ENCODE measurements at regions not wholly inside any gene's neighbourhood (a gene's known extent, or its start where the extent isn't known, plus 50 kb on each side); places are given as distances from the start of the nearest gene placed in this dataset.

GRCh38 chrX:128457674-128458073 lies 405.5 kb upstream of the ACTRT1 start:
- H3K9ac ChIP-seq: no peak overlapping the region
- no peaks in the 10 kb centered on the region for H3K4me1 ChIP-seq (ENCODE audit: low read depth, poor library complexity, severe bottlenecking)
- H3K4me2 ChIP-seq: no peak overlapping the region
- no peaks in the 10 kb centered on the region for H4K20me1 ChIP-seq (ENCODE audit: insufficient read depth)
- H3K4me3 ChIP-seq (IDR thresholded peaks at IDR 0.05; ENCODE audit: insufficient read depth, low read depth, low read length): no peak overlapping the region
- no peaks in the 10 kb centered on the region for H3K27me3 ChIP-seq (ENCODE audit: insufficient read depth, low read depth)
- no peak overlapping the region for H2AFZ ChIP-seq (ENCODE audit: low read depth)
- no peak overlapping the region for H3K27ac ChIP-seq
- TF ChIP-seq CTCF (conservative IDR thresholded peaks at IDR 0.05; ENCODE audit: low read depth, low read length): no peak
- H3K79me2 ChIP-seq (ENCODE audit: insufficient read depth, low read depth): no peaks in the 10 kb centered on the region
- no peaks in the 10 kb centered on the region for H3K36me3 ChIP-seq (ENCODE audit: insufficient read depth)

- Histone ChIP-seq H3K4me2 (no peak overlapping the region), H3K36me3 (ENCODE audit: insufficient read depth) (no peaks in the 10 kb centered on the region), H3K27ac (no peak overlapping the region), H3K4me3 (IDR thresholded peaks at IDR 0.05; ENCODE audit: insufficient read depth, low read depth, low read length) (no peak overlapping the region), H3K9ac (no peak overlapping the region), H2AFZ (ENCODE audit: low read depth) (no peak overlapping the region), H3K79me2 (ENCODE audit: insufficient read depth, low read depth) (no peaks in the 10 kb centered on the region), H3K27me3 (ENCODE audit: insufficient read depth, low read depth) (no peaks in the 10 kb centered on the region), H3K4me1 (ENCODE audit: low read depth, poor library complexity, severe bottlenecking) (no peaks in the 10 kb centered on the region), H4K20me1 (ENCODE audit: insufficient read depth) (no peaks in the 10 kb centered on the region)
- no peak for TF ChIP-seq CTCF (conservative IDR thresholded peaks at IDR 0.05; ENCODE audit: low read depth, low read length)
Observed at GRCh38 chrX:128439159-128439558, 387.0 kb upstream of the ACTRT1 start.

- no peaks in the 10 kb centered on the region for H3K27me3 ChIP-seq (ENCODE audit: insufficient read depth, low read depth)
- H3K79me2 ChIP-seq (ENCODE audit: insufficient read depth, low read depth): no peaks in the 10 kb centered on the region
- no peaks in the 10 kb centered on the region for H3K36me3 ChIP-seq (ENCODE audit: insufficient read depth)
- H3K27ac ChIP-seq: no peak overlapping the region
- H3K4me2 ChIP-seq: no peak overlapping the region
- no peak overlapping the region for H2AFZ ChIP-seq (ENCODE audit: low read depth)
- no peak overlapping the region for H3K9ac ChIP-seq
- H3K4me1 ChIP-seq (ENCODE audit: low read depth, poor library complexity, severe bottlenecking): no peaks in the 10 kb centered on the region
- TF ChIP-seq CTCF (conservative IDR thresholded peaks at IDR 0.05; ENCODE audit: low read depth, low read length): no peak
- H4K20me1 ChIP-seq (ENCODE audit: insufficient read depth): no peaks in the 10 kb centered on the region
- no peak overlapping the region for H3K4me3 ChIP-seq (IDR thresholded peaks at IDR 0.05; ENCODE audit: insufficient read depth, low read depth, low read length)
Observed at GRCh38 chrX:128438082-128438481, 385.9 kb upstream of the ACTRT1 start.

GRCh38 chrX:128436397-128437103 lies 384.3 kb upstream of the ACTRT1 start:
- H3K27me3 ChIP-seq (ENCODE audit: insufficient read depth, low read depth): no peaks in the 10 kb centered on the region
- no peak overlapping the region for H2AFZ ChIP-seq (ENCODE audit: low read depth)
- no peaks in the 10 kb centered on the region for H3K4me1 ChIP-seq (ENCODE audit: low read depth, poor library complexity, severe bottlenecking)
- no peaks in the 10 kb centered on the region for H3K79me2 ChIP-seq (ENCODE audit: insufficient read depth, low read depth)
- no peaks in the 10 kb centered on the region for H4K20me1 ChIP-seq (ENCODE audit: insufficient read depth)
- H3K36me3 ChIP-seq (ENCODE audit: insufficient read depth): no peaks in the 10 kb centered on the region
- H3K4me3 ChIP-seq (IDR thresholded peaks at IDR 0.05; ENCODE audit: insufficient read depth, low read depth, low read length): no peak overlapping the region
- no peak for TF ChIP-seq CTCF (conservative IDR thresholded peaks at IDR 0.05; ENCODE audit: low read depth, low read length)
- no peak overlapping the region for H3K4me2 ChIP-seq
- no peak overlapping the region for H3K9ac ChIP-seq
- no peak overlapping the region for H3K27ac ChIP-seq
